SK-N-SH treated with all-trans-retinoic acid at 6 μM for 48 hours (cell line): ENCODE measurements at regions not wholly inside any gene's neighbourhood (a gene's known extent, or its start where the extent isn't known, plus 50 kb on each side); places are given as distances from the start of the nearest gene placed in this dataset.
"Not testable (repeated sequence)": the region's sequence is repeated elsewhere in the genome, so short reads cannot be mapped to it uniquely, and the experiment has no call there.

ENCODE experiments used
- BACH2 ChIP-seq: fragments of 250-450 bp; sonication (Bioruptor Pico); IDR thresholded peaks from 2 replicates; pipeline ENCODE4 v1.9.0; 2021; ENCODE audit warnings: mild to moderate bottlenecking, borderline replicate concordance
- CSDC2 ChIP-seq: fragments of 250-450 bp; sonication (Bioruptor Pico); IDR thresholded peaks from 2 replicates; pipeline ENCODE4 v1.5.0; 2020; ENCODE audit warnings: mild to moderate bottlenecking, moderate library complexity
- GLIS3 ChIP-seq: fragments of 250-450 bp; sonication (Bioruptor Pico); IDR thresholded peaks from 2 replicates; pipeline ENCODE4 v1.5.0; 2020; ENCODE audit warnings: mild to moderate bottlenecking, moderate library complexity
- ISL1 ChIP-seq: fragments of 250-450 bp; sonication (Bioruptor Pico); IDR thresholded peaks from 2 replicates; pipeline ENCODE4 v2.1.2; 2022; ENCODE audit warnings: mild to moderate bottlenecking, moderate library complexity
- SNAI2 ChIP-seq: fragments of 250-450 bp; sonication (Bioruptor Pico); IDR thresholded peaks from 2 replicates; pipeline ENCODE4 v1.5.0; 2020; ENCODE audit warnings: mild to moderate bottlenecking, moderate library complexity
- TF ChIP-seq, protein P1 (sequence below): fragments of 250-450 bp; sonication (Bioruptor Pico); IDR thresholded peaks from 2 replicates; pipeline ENCODE4 v1.5.1; 2021; ENCODE audit warnings: mild to moderate bottlenecking, moderate library complexity

DNA sequence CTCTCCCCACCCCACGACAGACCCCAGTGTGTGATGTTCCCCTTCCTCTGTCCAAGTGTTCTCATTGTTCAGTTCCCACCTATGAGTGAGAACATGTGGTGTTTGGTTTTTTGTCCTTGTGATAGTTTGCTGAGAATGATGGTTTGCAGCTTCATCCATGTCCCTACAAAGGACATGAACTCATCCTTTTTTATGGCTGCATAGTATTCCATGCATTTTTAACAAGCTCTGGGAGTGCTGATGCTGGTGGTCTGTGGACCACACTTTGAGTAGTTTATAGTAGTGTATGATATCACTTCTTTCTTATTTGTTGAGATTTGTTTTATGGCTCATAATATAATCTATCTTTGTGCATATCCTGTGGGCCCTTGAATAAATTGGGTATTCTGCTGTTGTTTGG is 706.2 kb downstream of the GLUD2 start:
- TF ChIP-seq ISL1 (CRISPR knock-in tag); GLIS3 (CRISPR knock-in tag); BACH2; SNAI2; CSDC2 (CRISPR knock-in tag): not testable (repeated sequence)
- TF ChIP-seq, protein P1, sequence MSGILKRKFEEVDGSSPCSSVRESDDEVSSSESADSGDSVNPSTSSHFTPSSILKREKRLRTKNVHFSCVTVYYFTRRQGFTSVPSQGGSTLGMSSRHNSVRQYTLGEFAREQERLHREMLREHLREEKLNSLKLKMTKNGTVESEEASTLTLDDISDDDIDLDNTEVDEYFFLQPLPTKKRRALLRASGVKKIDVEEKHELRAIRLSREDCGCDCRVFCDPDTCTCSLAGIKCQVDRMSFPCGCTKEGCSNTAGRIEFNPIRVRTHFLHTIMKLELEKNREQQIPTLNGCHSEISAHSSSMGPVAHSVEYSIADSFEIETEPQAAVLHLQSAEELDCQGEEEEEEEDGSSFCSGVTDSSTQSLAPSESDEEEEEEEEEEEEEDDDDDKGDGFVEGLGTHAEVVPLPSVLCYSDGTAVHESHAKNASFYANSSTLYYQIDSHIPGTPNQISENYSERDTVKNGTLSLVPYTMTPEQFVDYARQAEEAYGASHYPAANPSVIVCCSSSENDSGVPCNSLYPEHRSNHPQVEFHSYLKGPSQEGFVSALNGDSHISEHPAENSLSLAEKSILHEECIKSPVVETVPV = not testable (repeated sequence)
